Neuronal stem cell (in vitro differentiated cells): ENCODE measurements at regions not wholly inside any gene's neighbourhood (a gene's known extent, or its start where the extent isn't known, plus 50 kb on each side); places are given as distances from the start of the nearest gene placed in this dataset.
"Not testable (repeated sequence)": the region's sequence is repeated elsewhere in the genome, so short reads cannot be mapped to it uniquely, and the experiment has no call there.

ENCODE experiments used
- DNase-seq: peaks from one replicate; pipeline ENCODE4 v3.0.0-alpha.2; 2013; ENCODE audit warnings: low spot score
- H2AFZ ChIP-seq: one replicate; pipeline ENCODE4 v1.6.1; 2013; ENCODE audit warnings: mild to moderate bottlenecking, low read length, inconsistent platforms
- H2AK5ac ChIP-seq: 2 replicates; pipeline ENCODE4 v1.6.1; 2013; ENCODE audit warnings: low read depth, mild to moderate bottlenecking, inconsistent platforms, low read length, moderate library complexity, mixed read lengths
- H2BK120ac ChIP-seq: 2 replicates; pipeline ENCODE4 v1.6.1; 2013; ENCODE audit warnings: low read depth, mild to moderate bottlenecking, inconsistent platforms, low read length, moderate library complexity, mixed read lengths
- H2BK12ac ChIP-seq: one replicate; pipeline ENCODE4 v1.6.1; 2013; ENCODE audit warnings: low read length, inconsistent platforms
- H2BK15ac ChIP-seq: 2 replicates; pipeline ENCODE4 v1.6.1; 2013; ENCODE audit warnings: mild to moderate bottlenecking, low read length, inconsistent platforms, mixed read lengths
- H2BK5ac ChIP-seq: one replicate; pipeline ENCODE4 v1.6.1; 2013; ENCODE audit warnings: inconsistent platforms, mild to moderate bottlenecking, low read length, moderate library complexity
- H3K14ac ChIP-seq: one replicate; pipeline ENCODE4 v1.6.1; 2013; ENCODE audit warnings: low read length, inconsistent platforms
- H3K18ac ChIP-seq: 2 replicates; pipeline ENCODE4 v1.6.1; 2013; ENCODE audit warnings: low read length, inconsistent platforms
- H3K23ac ChIP-seq: 2 replicates; pipeline ENCODE4 v1.6.1; 2013; ENCODE audit warnings: low read depth, mild to moderate bottlenecking, mixed read lengths, low read length, inconsistent platforms; ENCODE audit not compliant: poor library complexity
- H3K27ac ChIP-seq: replicated peaks from 3 replicates; pipeline ENCODE4 v1.5.1; 2013; ENCODE audit warnings: low read length, inconsistent platforms
- H3K27me3 ChIP-seq, 3 experiments: 2 replicates each; pipeline ENCODE4 v1.6.1; 2013; ENCODE audit warnings: low read length in 3 of 3, mild to moderate bottlenecking in 2 of 3, inconsistent platforms in 1 of 3, low read depth in 1 of 3, mixed read lengths in 1 of 3, moderate library complexity in 1 of 3; ENCODE audit not compliant: control insufficient read depth in 3 of 3, insufficient read depth in 3 of 3
- H3K36me3 ChIP-seq, 2 donors: replicated peaks in 1 of 2; 2 replicates each; pipeline ENCODE4 v1.6.1; 2013; ENCODE audit warnings: low read length in 2 of 2; ENCODE audit not compliant: control insufficient read depth in 2 of 2, insufficient read depth in 2 of 2
- H3K4ac ChIP-seq: 2 replicates; pipeline ENCODE4 v1.6.1; 2013; ENCODE audit warnings: inconsistent platforms, mild to moderate bottlenecking, low read length, moderate library complexity
- H3K4me1 ChIP-seq, 2 donors: 1 replicate in 1 of 2; 2 replicates in 1 of 2; pipeline ENCODE4 v1.6.1; 2013; ENCODE audit warnings: low read length in 2 of 2, low read depth in 1 of 2; ENCODE audit not compliant: control insufficient read depth in 2 of 2, insufficient read depth in 1 of 2
- H3K4me2 ChIP-seq: one replicate; pipeline ENCODE4 v1.6.1; 2013; ENCODE audit warnings: mild to moderate bottlenecking, low read length, inconsistent platforms; ENCODE audit not compliant: insufficient read depth, poor library complexity, severe bottlenecking
- H3K4me3 ChIP-seq, 2 donors: 2 replicates each; pipeline ENCODE4 v1.5.1; 2013; ENCODE audit warnings: low read length in 2 of 2, mild to moderate bottlenecking in 2 of 2, inconsistent platforms in 1 of 2, moderate library complexity in 1 of 2
- H3K79me1 ChIP-seq: one replicate; pipeline ENCODE4 v1.6.1; 2013; ENCODE audit warnings: low read depth, mild to moderate bottlenecking, inconsistent platforms, low read length, moderate library complexity
- H3K9ac ChIP-seq: one replicate; pipeline ENCODE4 v1.6.1; 2013; ENCODE audit warnings: mild to moderate bottlenecking, low read depth, low read length, inconsistent platforms; ENCODE audit not compliant: poor library complexity
- H3K9me3 ChIP-seq, 2 donors: replicated peaks in 1 of 2; 2 replicates each; pipeline versions ENCODE3 to v1.6.1; 2013; ENCODE audit warnings: low read length in 2 of 2, mild to moderate bottlenecking in 2 of 2, inconsistent platforms in 1 of 2, low read depth in 1 of 2, mixed read lengths in 1 of 2, moderate library complexity in 1 of 2; ENCODE audit not compliant: control insufficient read depth in 2 of 2, insufficient read depth in 1 of 2
- H4K8ac ChIP-seq: one replicate; pipeline ENCODE4 v1.6.1; 2013; ENCODE audit warnings: low read depth, mild to moderate bottlenecking, inconsistent platforms, low read length, moderate library complexity
- H4K91ac ChIP-seq: one replicate; pipeline ENCODE4 v1.6.1; 2013; ENCODE audit warnings: low read length, low read depth, mild to moderate bottlenecking, inconsistent platforms; ENCODE audit not compliant: poor library complexity
- WGBS, 2 donors: extraction: QIAGEN DNeasy Blood & Tissue Kit; methylation state at CpG; one replicate each; pipeline ENCODE4 v1.1.7; 2013; ENCODE audit warnings: missing lambda C conversion rate in 2 of 2, mixed read lengths in 1 of 2; ENCODE audit not compliant: insufficient read length in 2 of 2, insufficient replicate concordance in 1 of 2; ENCODE audit errors: extremely low coverage in 2 of 2; 5-methylcytosine and 5-hydroxymethylcytosine counted together

DNA sequence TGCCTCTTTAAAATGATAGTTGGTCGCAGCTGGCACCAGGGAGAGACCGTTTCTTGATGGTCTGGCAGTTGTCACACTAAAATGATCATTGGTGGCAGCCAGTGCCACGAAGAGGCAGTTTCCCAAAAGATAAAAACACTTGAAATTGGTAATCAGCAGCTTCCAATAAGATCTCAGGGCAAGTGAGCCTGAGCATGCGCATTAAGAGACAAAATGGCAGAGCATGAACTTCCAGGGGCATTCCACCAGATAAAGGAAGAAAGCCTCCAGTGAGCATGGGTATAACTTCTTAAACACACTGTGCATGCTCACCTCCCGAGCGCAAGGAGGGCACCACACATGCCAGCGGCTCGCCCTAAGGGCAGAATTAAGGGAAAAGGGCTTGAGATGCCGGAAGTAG is 1594.2 kb upstream of the CDH9 start:
- Histone ChIP-seq H3K4me2 (no peak overlapping the region), H3K36me3 (no peaks in the 10 kb centered on the region), H2BK5ac (no peak overlapping the region), H3K4ac (no peak overlapping the region), H3K23ac (no peak overlapping the region), H3K18ac (no peak overlapping the region), H3K4me1 (no peaks in the 10 kb centered on the region), H3K14ac (no peak overlapping the region), H2AFZ (no peak overlapping the region), H2BK12ac (no peak overlapping the region), H3K79me1 (no peaks in the 10 kb centered on the region), H3K9me3 (peaks cover 0 to 3% of the 10 kb centered on the region in 2 donors), H4K8ac (no peak overlapping the region), H4K91ac (no peak overlapping the region), H2BK120ac (no peak overlapping the region), H2AK5ac (no peak overlapping the region), H3K27me3 (no peaks in the 10 kb centered on the region), H2BK15ac (no peak overlapping the region), H3K9ac (no peak overlapping the region), H3K27ac (no peak overlapping the region), H3K4me3 (no peak overlapping the region)
- no peak for DNase-seq
- no CpG with 5 or more reads among the region's 9 CpGs for WGBS, 2 donors

- DNase-seq: no peak
- Histone ChIP-seq H3K36me3 (no peaks in the 10 kb centered on the region), H2AK5ac (no peak overlapping the region), H3K4ac (no peak overlapping the region), H3K27ac (no peak overlapping the region), H2BK120ac (no peak overlapping the region), H2BK5ac (no peak overlapping the region), H3K79me1 (no peaks in the 10 kb centered on the region), H2BK15ac (no peak overlapping the region), H2AFZ (no peak overlapping the region), H3K9me3 (peaks cover 0 to 3% of the 10 kb centered on the region in 2 donors), H4K91ac (no peak overlapping the region), H3K4me3 (no peak overlapping the region), H3K23ac (no peak overlapping the region), H3K9ac (no peak overlapping the region), H3K14ac (no peak overlapping the region), H3K18ac (no peak overlapping the region), H3K27me3 (no peaks in the 10 kb centered on the region), H3K4me2 (no peak overlapping the region), H4K8ac (no peak overlapping the region), H3K4me1 (no peaks in the 10 kb centered on the region), H2BK12ac (no peak overlapping the region)
- no CpG with 5 or more reads among the region's 3 CpGs for WGBS, 2 donors
These were observed 1565.5 kb upstream of the CDH9 start for GRCh38 chr5:28603869-28604268.

- H3K18ac ChIP-seq: no peak overlapping the region
- H2BK12ac ChIP-seq: no peak overlapping the region
- no peak overlapping the region for H3K27ac ChIP-seq
- H3K4me1 ChIP-seq: no peaks in the 10 kb centered on the region
- no peak overlapping the region for H2AK5ac ChIP-seq
- no peak overlapping the region for H2BK120ac ChIP-seq
- H3K23ac ChIP-seq: no peak overlapping the region
- no peak overlapping the region for H3K4me2 ChIP-seq
- no peak overlapping the region for H2BK5ac ChIP-seq
- H3K4me3 ChIP-seq: no peak overlapping the region
- no peak overlapping the region for H3K4ac ChIP-seq
- H3K79me1 ChIP-seq: no peaks in the 10 kb centered on the region
- H4K91ac ChIP-seq: no peak overlapping the region
- no peak overlapping the region for H4K8ac ChIP-seq
- no peak overlapping the region for H2BK15ac ChIP-seq
- H2AFZ ChIP-seq: no peak overlapping the region
- no peak for DNase-seq
- no peaks in the 10 kb centered on the region for H3K36me3 ChIP-seq
- no peak overlapping the region for H3K14ac ChIP-seq
- no peaks in the 10 kb centered on the region for H3K27me3 ChIP-seq
- H3K9ac ChIP-seq: no peak overlapping the region
- WGBS, 2 donors: no CpG with 5 or more reads among the region's 2 CpGs
- no peaks in the 10 kb centered on the region for H3K9me3 ChIP-seq
These were observed 1564.0 kb upstream of the CDH9 start for GRCh38 chr5:28602429-28602828.

DNA sequence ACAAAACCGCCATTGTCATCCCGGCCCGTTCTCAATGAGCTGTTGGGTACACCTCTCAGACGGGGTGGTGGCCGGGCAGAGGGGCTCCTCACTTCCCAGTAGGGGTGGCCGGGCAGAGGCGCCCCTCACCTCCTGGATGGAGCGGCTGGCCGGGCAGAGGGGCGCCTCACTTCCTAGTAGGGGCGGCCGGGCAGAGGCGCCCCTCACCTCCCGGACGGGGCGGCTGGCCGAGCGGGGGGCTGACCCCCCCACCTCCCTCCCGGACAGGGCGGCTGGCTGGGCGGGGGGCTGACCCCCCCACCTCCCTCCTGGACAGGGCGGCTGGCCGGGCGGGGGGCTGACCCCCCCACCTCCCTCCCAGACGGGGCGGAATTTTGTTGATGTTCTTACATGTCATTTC is 1558.3 kb upstream of the CDH9 start:
- H3K27ac ChIP-seq, H3K4me2 ChIP-seq, DNase-seq, H2AFZ ChIP-seq, H3K4ac ChIP-seq, H3K18ac ChIP-seq, H3K79me1 ChIP-seq, H3K4me1 ChIP-seq, H3K4me3 ChIP-seq, H3K9ac ChIP-seq, H2BK5ac ChIP-seq, H2BK120ac ChIP-seq, H2AK5ac ChIP-seq, H3K9me3 ChIP-seq, H3K14ac ChIP-seq, H3K23ac ChIP-seq, H3K27me3 ChIP-seq, H2BK15ac ChIP-seq, H2BK12ac ChIP-seq, H3K36me3 ChIP-seq, H4K91ac ChIP-seq, H4K8ac ChIP-seq: not testable (repeated sequence)
- WGBS, 2 donors: no CpG with 5 or more reads among the region's 26 CpGs
